IMR-90 (cell line): ENCODE measurements at regions not wholly inside any gene's neighbourhood (a gene's known extent, or its start where the extent isn't known, plus 50 kb on each side); places are given as distances from the start of the nearest gene placed in this dataset.

Source experiments
- ATAC-seq: fragments of 200-7000 bp; cut with Tn5 transposase; 2 replicates; pipeline ENCODE4 v1.9.1; 2020; ENCODE audit warnings: low read depth, mild to moderate bottlenecking, moderate library complexity
- BruUV-seq: library from RNA; stranded (reverse); fragments of 400-500 nt; replicated peaks from 2 replicates; lab custom pipeline; 2021; lab: Mats Ljungman, UMichigan
- CTCF ChIA-PET: fragments of 300-600 bp; formaldehyde crosslinking; extraction: SDS; loops from one replicate; lab custom pipeline; 2021; ENCODE audit warnings: antibody characterized with exemption; lab: Yijun Ruan, JAX
- POLR2A ChIA-PET: fragments of 300-600 bp; sonication (Branson Sonifier 250); formaldehyde crosslinking; loops from one replicate; lab custom pipeline; 2022; ENCODE audit warnings: antibody characterized with exemption; ENCODE audit not compliant: unreplicated experiment; lab: Charles Lee
- DNase-seq: peaks from one replicate; pipeline ENCODE4 v3.0.0; 2013
- H2AFZ ChIP-seq: replicated peaks from 2 replicates; pipeline ENCODE3; 2013; ENCODE audit warnings: low read length, mild to moderate bottlenecking; ENCODE audit not compliant: poor library complexity
- H2AK5ac ChIP-seq: 2 replicates; pipeline ENCODE4 v1.6.1; 2013; ENCODE audit warnings: low read depth, low read length, inconsistent platforms
- H2AK9ac ChIP-seq: replicated peaks from 2 replicates; pipeline ENCODE3; 2013; ENCODE audit warnings: mild to moderate bottlenecking, low read depth, low read length, moderate library complexity; ENCODE audit not compliant: poor library complexity
- H2BK120ac ChIP-seq: 2 replicates; pipeline ENCODE4 v1.6.1; 2013; ENCODE audit warnings: low read depth, low read length, inconsistent platforms
- H2BK15ac ChIP-seq: 3 replicates; pipeline ENCODE4 v1.6.1; 2013; ENCODE audit warnings: low read depth, low read length, inconsistent platforms
- H2BK20ac ChIP-seq: 2 replicates; pipeline ENCODE4 v1.6.1; 2013; ENCODE audit warnings: low read depth, mild to moderate bottlenecking, inconsistent platforms, low read length, moderate library complexity
- H2BK5ac ChIP-seq: 2 replicates; pipeline ENCODE4 v1.6.1; 2013; ENCODE audit warnings: mild to moderate bottlenecking, low read depth, low read length, inconsistent platforms; ENCODE audit not compliant: poor library complexity, severe bottlenecking
- H3K14ac ChIP-seq: replicated peaks from 2 replicates; pipeline ENCODE4 v1.6.1; 2013; ENCODE audit warnings: low read depth, low read length, inconsistent platforms
- H3K18ac ChIP-seq: 2 replicates; pipeline ENCODE4 v1.6.1; 2013; ENCODE audit warnings: low read depth, low read length, control low read depth
- H3K23ac ChIP-seq: 2 replicates; pipeline ENCODE4 v1.6.1; 2013; ENCODE audit warnings: low read depth, low read length, inconsistent platforms
- H3K27ac ChIP-seq: 2 replicates; pipeline ENCODE4 v1.5.1; 2013; ENCODE audit warnings: mild to moderate bottlenecking, control low read depth, low read length; ENCODE audit not compliant: insufficient read depth
- H3K27me3 ChIP-seq: 2 replicates; pipeline ENCODE4 v1.6.1; 2013; ENCODE audit warnings: low read length; ENCODE audit not compliant: control insufficient read depth, insufficient read depth
- H3K36me3 ChIP-seq: 2 replicates; pipeline ENCODE4 v1.6.1; 2013; ENCODE audit warnings: low read length, mixed read lengths; ENCODE audit not compliant: control insufficient read depth, insufficient read depth
- H3K4ac ChIP-seq: 2 replicates; pipeline ENCODE4 v1.6.1; 2013; ENCODE audit warnings: low read depth, low read length, inconsistent platforms
- H3K4me1 ChIP-seq: 2 replicates; pipeline ENCODE4 v1.6.1; 2013; ENCODE audit warnings: low read length, mixed read lengths; ENCODE audit not compliant: control insufficient read depth, insufficient read depth
- H3K4me2 ChIP-seq: 2 replicates; pipeline ENCODE4 v1.6.1; 2013; ENCODE audit warnings: low read depth, mild to moderate bottlenecking, control low read depth, low read length, moderate library complexity
- H3K4me3 ChIP-seq: 2 replicates; pipeline ENCODE4 v1.5.1; 2013; ENCODE audit warnings: low read depth, mild to moderate bottlenecking, control low read depth, low read length, moderate library complexity; ENCODE audit not compliant: insufficient read depth
- H3K56ac ChIP-seq: 2 replicates; pipeline ENCODE4 v1.6.1; 2013; ENCODE audit warnings: low read length, inconsistent platforms; ENCODE audit not compliant: insufficient read depth; ENCODE audit errors: extremely low read depth
- H3K79me1 ChIP-seq, 2 experiments: 2 replicates each; pipeline ENCODE4 v1.6.1; 2013; ENCODE audit warnings: low read length in 2 of 2, inconsistent platforms in 1 of 2, low read depth in 1 of 2
- H3K9ac ChIP-seq: 2 replicates; pipeline ENCODE4 v1.6.1; 2013; ENCODE audit warnings: low read depth, low read length, control low read depth
- H3K9me1 ChIP-seq: 2 replicates; pipeline ENCODE4 v1.6.1; 2013; ENCODE audit warnings: low read length, inconsistent platforms; ENCODE audit not compliant: insufficient read depth
- H3K9me3 ChIP-seq: 2 replicates; pipeline ENCODE4 v1.6.1; 2013; ENCODE audit warnings: low read length; ENCODE audit not compliant: control insufficient read depth, insufficient read depth
- H4K20me1 ChIP-seq: 2 replicates; pipeline ENCODE4 v1.6.1; 2013; ENCODE audit warnings: low read length, inconsistent platforms; ENCODE audit not compliant: insufficient read depth
- H4K5ac ChIP-seq: 2 replicates; pipeline ENCODE4 v1.6.1; 2013; ENCODE audit warnings: mild to moderate bottlenecking, low read depth, low read length, control low read depth
- H4K8ac ChIP-seq, 2 experiments: 2 replicates each; pipeline ENCODE4 v1.6.1; 2013; ENCODE audit warnings: low read depth in 2 of 2, low read length in 2 of 2, control low read depth in 1 of 2, inconsistent platforms in 1 of 2
- H4K91ac ChIP-seq: 2 replicates; pipeline ENCODE4 v1.6.1; 2013; ENCODE audit warnings: low read depth, low read length, inconsistent platforms; ENCODE audit not compliant: insufficient read depth
- MAFK ChIP-seq: IDR thresholded peaks from 2 replicates; pipeline ENCODE4 v1.6.1; 2012; ENCODE audit warnings: low read depth, low read length, improper control_type of control experiment
- MAZ ChIP-seq: IDR thresholded peaks from 2 replicates; pipeline ENCODE4 v1.6.1; 2012; ENCODE audit warnings: low read depth, mild to moderate bottlenecking, low read length, improper control_type of control experiment, moderate library complexity, borderline replicate concordance
- RFX5 ChIP-seq: IDR thresholded peaks from 2 replicates; pipeline ENCODE4 v1.8.0; 2012; ENCODE audit warnings: low read depth, mild to moderate bottlenecking, low read length, moderate library complexity
- WGBS, 2 experiments: methylation state at CpG; one replicate each; pipeline versions ENCODE4 v1.1.5 to v1.1.7; 2013; ENCODE audit warnings: missing lambda C conversion rate in 2 of 2; ENCODE audit not compliant: insufficient read length in 1 of 2; ENCODE audit errors: extremely low coverage in 2 of 2; 5-methylcytosine and 5-hydroxymethylcytosine counted together
- dilution Hi-C: fragments of 300-500 bp; cut with HindIII; formaldehyde crosslinking; loops from one replicate; pipeline ENCODE4 v1.14.3; 2018; ENCODE audit warnings: low sequenced_read_pairs; ENCODE audit not compliant: unreplicated experiment
- in situ Hi-C: fragments of 300-500 bp; cut with MboI; formaldehyde crosslinking; loops from 3 replicates; pipeline ENCODE4 v1.14.3; 2019; ENCODE audit warnings: low sequenced_read_pairs, inconsistent platforms, mixed read lengths
- intact Hi-C: fragments of 100-400 bp; cut with micrococcal nuclease; formaldehyde crosslinking; loops from 2 replicates; pipeline ENCODE4 v1.10.0; 2022

- no peak overlapping the region for H2BK5ac ChIP-seq
- no peak overlapping the region for H2AK5ac ChIP-seq
- ChIA-PET POLR2A (no interaction called here), CTCF (no interaction called here)
- no TSS peak for BruUV-seq
- intact Hi-C loops (no loop called here), in situ Hi-C loops (no loop called here), dilution Hi-C loops (no loop called here)
- no peak overlapping the region for H3K18ac ChIP-seq
- H3K36me3 ChIP-seq = no peaks in the 10 kb centered on the region
- no peak overlapping the region for H3K9ac ChIP-seq
- H3K4me1 ChIP-seq = no peaks in the 10 kb centered on the region
- no peak overlapping the region for H3K14ac ChIP-seq
- H2AK9ac ChIP-seq = no peak overlapping the region
- H3K4me2 ChIP-seq = no peak overlapping the region
- H3K9me1 ChIP-seq = no peaks in the 10 kb centered on the region
- no peak overlapping the region for H4K8ac ChIP-seq
- H2AFZ ChIP-seq = no peak overlapping the region
- H3K4me3 ChIP-seq = no peak overlapping the region
- DNase-seq (no peak), ATAC-seq (no peak)
- TF ChIP-seq MAFK (no peak), RFX5 (no peak), MAZ (no peak)
- no peaks in the 10 kb centered on the region for H3K79me1 ChIP-seq
- H2BK15ac ChIP-seq = no peak overlapping the region
- H3K56ac ChIP-seq = no peak overlapping the region
- no peak overlapping the region for H2BK20ac ChIP-seq
- H3K4ac ChIP-seq = no peak overlapping the region
- no peak overlapping the region for H4K5ac ChIP-seq
- H4K91ac ChIP-seq = no peak overlapping the region
- WGBS, 2 experiments = no CpG with 5 or more reads among the region's 2 CpGs
- H3K27ac ChIP-seq = no peak overlapping the region
- H2BK120ac ChIP-seq = no peak overlapping the region
- H4K20me1 ChIP-seq = no peaks in the 10 kb centered on the region
- no peak overlapping the region for H3K23ac ChIP-seq
- no peaks in the 10 kb centered on the region for H3K9me3 ChIP-seq
- H3K27me3 ChIP-seq = no peaks in the 10 kb centered on the region
Measured at GRCh38 chr6:48041894-48042293, 69.1 kb downstream of the PTCHD4 start.
